Astrocyte (in vitro differentiated cells and primary cell): ENCODE measurements at regions not wholly inside any gene's neighbourhood (a gene's known extent, or its start where the extent isn't known, plus 50 kb on each side); places are given as distances from the start of the nearest gene placed in this dataset.
"Not testable (repeated sequence)": the region's sequence is repeated elsewhere in the genome, so short reads cannot be mapped to it uniquely, and the experiment has no call there.

Experiments used
- CTCF ChIP-seq: IDR thresholded peaks from 2 replicates; pipeline ENCODE4 v1.5.1; 2011; ENCODE audit warnings: low read depth, mild to moderate bottlenecking, inconsistent platforms, low read length, moderate library complexity; ENCODE audit not compliant: insufficient read depth
- EZH2 ChIP-seq: IDR thresholded peaks from 2 replicates; pipeline ENCODE4 v1.6.1; 2012; ENCODE audit warnings: mild to moderate bottlenecking, low read length, inconsistent platforms; ENCODE audit not compliant: insufficient read depth

GRCh38 chr19:37320988-37321387 is 49.9 kb upstream of the ZNF527 start:
- not testable (repeated sequence) for TF ChIP-seq CTCF, EZH2
